Endothelial cell of umbilical vein (primary cell): ENCODE measurements at regions not wholly inside any gene's neighbourhood (a gene's known extent, or its start where the extent isn't known, plus 50 kb on each side); places are given as distances from the start of the nearest gene placed in this dataset.
"Not testable (repeated sequence)": the region's sequence is repeated elsewhere in the genome, so short reads cannot be mapped to it uniquely, and the experiment has no call there.

Source experiments
- BruUV-seq: library from RNA; stranded (reverse); fragments of 400-500 nt; replicated peaks from 2 replicates; lab custom pipeline; 2021; lab: Mats Ljungman, UMichigan
- CTCF ChIA-PET: fragments of 300-600, 350-600 bp; sonication (Branson Sonifier 250); formaldehyde crosslinking; loops from one replicate; lab custom pipeline; 2021; ENCODE audit warnings: antibody characterized with exemption, inconsistent platforms; lab: Charles Lee
- POLR2A ChIA-PET: fragments of 300-600, 350-600 bp; sonication (Branson Sonifier 250); formaldehyde crosslinking; loops from one replicate; lab custom pipeline; 2021; ENCODE audit warnings: antibody characterized with exemption, inconsistent platforms; lab: Charles Lee
- DNase-seq: peaks from one replicate; pipeline ENCODE4 v3.0.0-alpha.2; 2011; ENCODE audit warnings: low read depth, low spot score
- FAIRE-seq: peaks from 2 replicates; lab custom pipeline; 2011; peaks lifted over from hg19 to GRCh38; lab: Jason Lieb, UNC
- H2AFZ ChIP-seq: 2 replicates; pipeline ENCODE4 v1.6.0; 2012; ENCODE audit warnings: low read depth, low read length, control low read depth, inconsistent platforms
- H3K27ac ChIP-seq: 2 replicates; pipeline ENCODE4 v1.5.1; 2011; ENCODE audit warnings: low read depth, mild to moderate bottlenecking, control low read depth, low read length, moderate library complexity; ENCODE audit not compliant: insufficient read depth
- H3K27me3 ChIP-seq, 2 experiments: 2 replicates each; pipeline versions ENCODE4 v1.6.0 to v1.6.1; 2011; ENCODE audit warnings: low read length in 2 of 2, mixed read lengths in 1 of 2; ENCODE audit not compliant: control insufficient read depth in 2 of 2, insufficient read depth in 2 of 2
- H3K36me3 ChIP-seq, 2 experiments: 2 replicates in 1 of 2; 3 replicates in 1 of 2; pipeline ENCODE4 v1.5.1; 2011; ENCODE audit warnings: low read length in 2 of 2, mild to moderate bottlenecking in 1 of 2, moderate library complexity in 1 of 2; ENCODE audit not compliant: control insufficient read depth in 2 of 2, insufficient read depth in 2 of 2; ENCODE audit errors: extremely low read depth in 1 of 2
- H3K4me1 ChIP-seq: 3 replicates; pipeline ENCODE4 v1.5.1; 2011; ENCODE audit warnings: mild to moderate bottlenecking, low read length; ENCODE audit not compliant: control insufficient read depth, insufficient read depth; ENCODE audit errors: extremely low read depth
- H3K4me2 ChIP-seq: 2 replicates; pipeline ENCODE4 v1.6.1; 2011; ENCODE audit warnings: low read length, control low read depth, mixed read lengths; ENCODE audit not compliant: insufficient read depth
- H3K4me3 ChIP-seq, 3 experiments: fragments of 200-600 bp in 1 of 3; sonication (generic), shearing (Covaris generic) in 1 of 3; replicated peaks in 1 of 3; 2 replicates each; pipeline ENCODE4 v1.5.1; 2011 to 2016; ENCODE audit warnings: control low read depth in 3 of 3, low read length in 3 of 3, mild to moderate bottlenecking in 2 of 3, inconsistent platforms in 1 of 3, low read depth in 1 of 3, moderate library complexity in 1 of 3; ENCODE audit not compliant: insufficient read depth in 1 of 3
- H3K79me2 ChIP-seq: 2 replicates; pipeline ENCODE4 v1.6.0; 2012; ENCODE audit warnings: low read length, inconsistent platforms; ENCODE audit not compliant: control insufficient read depth, insufficient read depth
- H3K9ac ChIP-seq: replicated peaks from 2 replicates; pipeline ENCODE3; 2011; ENCODE audit warnings: low read length, control low read depth; ENCODE audit not compliant: insufficient read depth; ENCODE audit errors: extremely low read depth
- H3K9me1 ChIP-seq: replicated peaks from 3 replicates; pipeline ENCODE4 v1.6.0; 2011; ENCODE audit warnings: mild to moderate bottlenecking, low read length; ENCODE audit not compliant: control insufficient read depth, insufficient read depth; ENCODE audit errors: extremely low read depth
- H3K9me3 ChIP-seq: replicated peaks from 2 replicates; pipeline ENCODE4 v1.5.1; 2012; ENCODE audit warnings: low read length, inconsistent platforms; ENCODE audit not compliant: control insufficient read depth, insufficient read depth
- H4K20me1 ChIP-seq: replicated peaks from 2 replicates; pipeline ENCODE3; 2011; ENCODE audit warnings: mild to moderate bottlenecking, low read length; ENCODE audit not compliant: control insufficient read depth, insufficient read depth; ENCODE audit errors: extremely low read depth
- EZH2 ChIP-seq: IDR thresholded peaks from 2 replicates; pipeline ENCODE4 v1.6.1; 2012; ENCODE audit warnings: borderline replicate concordance, low read depth, mild to moderate bottlenecking, moderate library complexity, low read length, inconsistent platforms; ENCODE audit not compliant: severe bottlenecking
- FOS ChIP-seq: IDR thresholded peaks from 2 replicates; pipeline ENCODE4 v1.6.1; 2011; ENCODE audit warnings: mild to moderate bottlenecking, low read length, moderate library complexity, borderline replicate concordance; ENCODE audit not compliant: insufficient read depth
- GATA2 ChIP-seq: IDR thresholded peaks from 2 replicates; pipeline ENCODE4 v1.7.0; 2011; ENCODE audit warnings: low read depth, mild to moderate bottlenecking, moderate library complexity, mixed read lengths, low read length; ENCODE audit not compliant: insufficient read length, insufficient read depth
- JUN ChIP-seq: IDR thresholded peaks from 2 replicates; pipeline ENCODE4 v1.6.1; 2011; ENCODE audit warnings: borderline replicate concordance, low read depth; ENCODE audit not compliant: insufficient read length, insufficient read depth
- MAX ChIP-seq: IDR thresholded peaks from 2 replicates; pipeline ENCODE4 v1.6.1; 2011; ENCODE audit not compliant: insufficient read depth, insufficient read length
- MYC ChIP-seq: IDR thresholded peaks from one replicate; pipeline ENCODE4 v1.6.1; 2011; ENCODE audit warnings: mild to moderate bottlenecking, low read depth, low read length
- POLR2A ChIP-seq: IDR thresholded peaks from 2 replicates; pipeline ENCODE4 v1.6.1; 2012; ENCODE audit warnings: low read depth, mild to moderate bottlenecking, control low read depth, low read length
- POLR2AphosphoS5 ChIP-seq: IDR thresholded peaks from 2 replicates; pipeline ENCODE4 v1.6.1; 2012; ENCODE audit warnings: low read depth, mild to moderate bottlenecking, control low read depth, low read length, moderate library complexity; ENCODE audit not compliant: insufficient read depth
- dilution Hi-C: fragments of 300-500 bp; cut with MboI; formaldehyde crosslinking; loops from one replicate; pipeline ENCODE4 v1.15.0; 2019; ENCODE audit warnings: low sequenced_read_pairs; ENCODE audit not compliant: extremely low pct_ligation_motif_present
- intact Hi-C: fragments of 100-400 bp; cut with micrococcal nuclease; formaldehyde crosslinking; loops from one replicate; pipeline ENCODE4 v1.10.0; 2022
- TF ChIP-seq, protein P1 (sequence below), 2 donors: IDR thresholded peaks; 1 replicate in 1 of 2; 2 replicates in 1 of 2; pipeline ENCODE4 v1.5.1; 2011; ENCODE audit warnings: low read length in 2 of 2, mild to moderate bottlenecking in 2 of 2, moderate library complexity in 2 of 2, control low read depth in 1 of 2, inconsistent platforms in 1 of 2, low read depth in 1 of 2; ENCODE audit not compliant: insufficient read depth in 1 of 2; ENCODE audit errors: extremely low read depth in 1 of 2

- no peak overlapping the region for H2AFZ ChIP-seq
- ChIA-PET POLR2A (no interaction called here), CTCF (interaction anchor here (0.7 kb wide), 1 partner anchor 12 kb away, joined by 3 read pairs; no protein-coding TSS in a partner anchor)
- H3K36me3 ChIP-seq = no peaks in the 10 kb centered on the region
- no peaks in the 10 kb centered on the region for H3K9me1 ChIP-seq
- no peaks in the 10 kb centered on the region for H4K20me1 ChIP-seq
- H3K79me2 ChIP-seq = no peaks in the 10 kb centered on the region
- intact Hi-C loops = no loop called here
- no TSS peak for BruUV-seq
- H3K9me3 ChIP-seq = no peaks in the 10 kb centered on the region
- FAIRE-seq (no peak), DNase-seq (no peak)
- H3K4me1 ChIP-seq = no peaks in the 10 kb centered on the region
- no peak overlapping the region for H3K4me2 ChIP-seq
- no peak overlapping the region for H3K4me3 ChIP-seq
- dilution Hi-C loops = no loop called here
- H3K27me3 ChIP-seq = no peaks in the 10 kb centered on the region
- TF ChIP-seq, protein P1, sequence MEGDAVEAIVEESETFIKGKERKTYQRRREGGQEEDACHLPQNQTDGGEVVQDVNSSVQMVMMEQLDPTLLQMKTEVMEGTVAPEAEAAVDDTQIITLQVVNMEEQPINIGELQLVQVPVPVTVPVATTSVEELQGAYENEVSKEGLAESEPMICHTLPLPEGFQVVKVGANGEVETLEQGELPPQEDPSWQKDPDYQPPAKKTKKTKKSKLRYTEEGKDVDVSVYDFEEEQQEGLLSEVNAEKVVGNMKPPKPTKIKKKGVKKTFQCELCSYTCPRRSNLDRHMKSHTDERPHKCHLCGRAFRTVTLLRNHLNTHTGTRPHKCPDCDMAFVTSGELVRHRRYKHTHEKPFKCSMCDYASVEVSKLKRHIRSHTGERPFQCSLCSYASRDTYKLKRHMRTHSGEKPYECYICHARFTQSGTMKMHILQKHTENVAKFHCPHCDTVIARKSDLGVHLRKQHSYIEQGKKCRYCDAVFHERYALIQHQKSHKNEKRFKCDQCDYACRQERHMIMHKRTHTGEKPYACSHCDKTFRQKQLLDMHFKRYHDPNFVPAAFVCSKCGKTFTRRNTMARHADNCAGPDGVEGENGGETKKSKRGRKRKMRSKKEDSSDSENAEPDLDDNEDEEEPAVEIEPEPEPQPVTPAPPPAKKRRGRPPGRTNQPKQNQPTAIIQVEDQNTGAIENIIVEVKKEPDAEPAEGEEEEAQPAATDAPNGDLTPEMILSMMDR (IDR thresholded peaks at IDR 0.05; ENCODE audit: extremely low read depth in 1 of 2, insufficient read depth in 1 of 2, low read depth in 1 of 2, low read length in 2 of 2) = no peak
- TF ChIP-seq MYC = no peak
- TF ChIP-seq FOS = no peak
- TF ChIP-seq EZH2 = no peak
- TF ChIP-seq JUN = no peak
- no peak for TF ChIP-seq POLR2AphosphoS5
- no peak for TF ChIP-seq MAX
- TF ChIP-seq POLR2A = no peak
- no peak for TF ChIP-seq GATA2
- no peak overlapping the region for H3K9ac ChIP-seq
- H3K27ac ChIP-seq = no peak overlapping the region
Measured at GRCh38 chr5:66382152-66382551, 214.0 kb upstream of the MAST4 start.

DNA sequence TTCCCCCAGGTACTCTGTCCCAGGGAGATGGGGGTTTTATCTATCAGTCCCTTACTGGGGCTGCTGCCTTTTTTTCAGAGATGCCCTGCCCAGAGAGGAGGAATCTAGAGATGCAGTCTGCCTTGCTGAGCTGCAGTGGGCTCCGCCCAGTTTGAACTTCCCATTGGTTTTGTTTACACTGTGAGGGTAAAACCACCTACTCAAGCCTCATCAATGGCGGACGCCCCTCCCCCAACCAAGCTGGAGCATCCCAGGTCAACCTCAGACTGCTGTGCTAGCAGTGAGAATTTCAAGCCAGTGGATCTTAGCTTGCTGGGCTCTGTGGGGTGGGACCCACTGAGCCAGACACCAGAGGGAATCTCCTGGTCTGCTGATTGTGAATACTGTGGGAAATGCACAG is 191.0 kb upstream of the MAST4 start:
- H3K9ac ChIP-seq, BruUV-seq, DNase-seq, H4K20me1 ChIP-seq, H3K79me2 ChIP-seq, H3K4me1 ChIP-seq, H3K27me3 ChIP-seq, H3K4me3 ChIP-seq, H3K27ac ChIP-seq, H3K9me3 ChIP-seq, FAIRE-seq, H3K4me2 ChIP-seq, intact Hi-C loops, H3K36me3 ChIP-seq, H3K9me1 ChIP-seq, dilution Hi-C loops, H2AFZ ChIP-seq, POLR2A ChIA-PET: not testable (repeated sequence)
- CTCF ChIA-PET = interaction anchor here (1.3 kb wide), 1 partner anchor 11 kb away, joined by 4 read pairs; no protein-coding TSS in a partner anchor
